HUES64 (cell line): ENCODE measurements at regions not wholly inside any gene's neighbourhood (a gene's known extent, or its start where the extent isn't known, plus 50 kb on each side); places are given as distances from the start of the nearest gene placed in this dataset.
"Not testable (repeated sequence)": the region's sequence is repeated elsewhere in the genome, so short reads cannot be mapped to it uniquely, and the experiment has no call there.

Source experiments
- H3K27ac ChIP-seq: 2 replicates; pipeline ENCODE4 v1.7.0; 2013; ENCODE audit warnings: low read depth, low read length, inconsistent platforms
- H3K27me3 ChIP-seq: 2 replicates; pipeline ENCODE4 v1.6.1; 2013; ENCODE audit warnings: mild to moderate bottlenecking, low read length; ENCODE audit not compliant: insufficient read depth
- H3K36me3 ChIP-seq: 2 replicates; pipeline ENCODE4 v1.6.1; 2013; ENCODE audit warnings: mild to moderate bottlenecking, low read length; ENCODE audit not compliant: insufficient read depth
- H3K4me1 ChIP-seq: 2 replicates; pipeline ENCODE4 v1.6.1; 2013; ENCODE audit warnings: mild to moderate bottlenecking, low read length, moderate library complexity; ENCODE audit not compliant: insufficient read depth
- H3K4me3 ChIP-seq: 2 replicates; pipeline ENCODE4 v1.5.1; 2013; ENCODE audit warnings: mild to moderate bottlenecking, low read length, moderate library complexity
- H3K9ac ChIP-seq: 2 replicates; pipeline ENCODE4 v1.6.1; 2013; ENCODE audit warnings: mild to moderate bottlenecking, low read depth, low read length
- H3K9me3 ChIP-seq: 2 replicates; pipeline ENCODE4 v1.6.1; 2013; ENCODE audit warnings: low read depth, low read length; ENCODE audit not compliant: insufficient read depth
- WGBS: fragments of 150-250, 120-280 bp; methylation state at CpG from one replicate; pipeline ENCODE4 v1.1.7; 2013; ENCODE audit warnings: missing lambda C conversion rate; 5-methylcytosine and 5-hydroxymethylcytosine counted together

GRCh38 chr7:81206217-81206616 is 287.4 kb upstream of the SEMA3C start:
- WGBS = 95% methylated on average over 3 of the region's 3 CpGs
- H3K9ac ChIP-seq = no peak overlapping the region
- no peaks in the 10 kb centered on the region for H3K9me3 ChIP-seq
- no peaks in the 10 kb centered on the region for H3K36me3 ChIP-seq
- H3K4me1 ChIP-seq = no peaks in the 10 kb centered on the region
- H3K27ac ChIP-seq = no peak overlapping the region
- no peaks in the 10 kb centered on the region for H3K27me3 ChIP-seq
- no peak overlapping the region for H3K4me3 ChIP-seq

- no peaks in the 10 kb centered on the region for H3K27me3 ChIP-seq
- no peaks in the 10 kb centered on the region for H3K4me1 ChIP-seq
- H3K27ac ChIP-seq = no peak overlapping the region
- 93% methylated on average over 5 of the region's 5 CpGs for WGBS
- H3K9me3 ChIP-seq = no peaks in the 10 kb centered on the region
- no peaks in the 10 kb centered on the region for H3K36me3 ChIP-seq
- no peak overlapping the region for H3K9ac ChIP-seq
- no peak overlapping the region for H3K4me3 ChIP-seq
These were observed 282.3 kb upstream of the SEMA3C start for GRCh38 chr7:81201188-81201587.

- Histone ChIP-seq H3K9me3 (no peaks in the 10 kb centered on the region), H3K36me3 (no peaks in the 10 kb centered on the region), H3K4me1 (no peaks in the 10 kb centered on the region), H3K9ac (no peak overlapping the region), H3K4me3 (no peak overlapping the region), H3K27me3 (no peaks in the 10 kb centered on the region), H3K27ac (no peak overlapping the region)
- WGBS = 100% methylated on average over 1 of the region's 1 CpG
These were observed 279.9 kb upstream of the SEMA3C start for GRCh38 chr7:81198766-81199165.

GRCh38 chr7:81197266-81197665 is 278.4 kb upstream of the SEMA3C start:
- no peak overlapping the region for H3K4me3 ChIP-seq
- WGBS = 92% methylated on average over 2 of the region's 2 CpGs
- no peaks in the 10 kb centered on the region for H3K4me1 ChIP-seq
- H3K27ac ChIP-seq = no peak overlapping the region
- no peaks in the 10 kb centered on the region for H3K9me3 ChIP-seq
- no peak overlapping the region for H3K9ac ChIP-seq
- no peaks in the 10 kb centered on the region for H3K36me3 ChIP-seq
- no peaks in the 10 kb centered on the region for H3K27me3 ChIP-seq

- WGBS = 94% methylated on average over 1 of the region's 1 CpG
- no peak overlapping the region for H3K4me3 ChIP-seq
- H3K27me3 ChIP-seq = no peaks in the 10 kb centered on the region
- no peaks in the 10 kb centered on the region for H3K4me1 ChIP-seq
- no peaks in the 10 kb centered on the region for H3K36me3 ChIP-seq
- no peak overlapping the region for H3K27ac ChIP-seq
- no peaks in the 10 kb centered on the region for H3K9me3 ChIP-seq
- no peak overlapping the region for H3K9ac ChIP-seq
These were observed 276.2 kb upstream of the SEMA3C start for GRCh38 chr7:81195033-81195432.

GRCh38 chr7:81190997-81191768 is 272.3 kb upstream of the SEMA3C start:
- H3K4me1 ChIP-seq = no peaks in the 10 kb centered on the region
- no peaks in the 10 kb centered on the region for H3K36me3 ChIP-seq
- H3K9me3 ChIP-seq = no peaks in the 10 kb centered on the region
- H3K4me3 ChIP-seq = no peak overlapping the region
- H3K27me3 ChIP-seq = no peaks in the 10 kb centered on the region
- over 99% methylated on average over 3 of the region's 3 CpGs for WGBS
- H3K9ac ChIP-seq = no peak overlapping the region
- no peak overlapping the region for H3K27ac ChIP-seq

- no peaks in the 10 kb centered on the region for H3K36me3 ChIP-seq
- WGBS = 100% methylated on average over 1 of the region's 1 CpG
- no peak overlapping the region for H3K9ac ChIP-seq
- no peaks in the 10 kb centered on the region for H3K27me3 ChIP-seq
- H3K9me3 ChIP-seq = no peaks in the 10 kb centered on the region
- no peaks in the 10 kb centered on the region for H3K4me1 ChIP-seq
- no peak overlapping the region for H3K4me3 ChIP-seq
- no peak overlapping the region for H3K27ac ChIP-seq
These were observed 268.9 kb upstream of the SEMA3C start for GRCh38 chr7:81187753-81188152.

- Histone ChIP-seq H3K36me3 (no peaks in the 10 kb centered on the region), H3K27ac (no peak overlapping the region), H3K4me1 (no peaks in the 10 kb centered on the region), H3K9me3 (peaks cover 5% of the 10 kb centered on the region), H3K9ac (no peak overlapping the region), H3K27me3 (no peaks in the 10 kb centered on the region), H3K4me3 (no peak overlapping the region)
- WGBS = 90% methylated on average over 2 of the region's 2 CpGs
These were observed 267.8 kb upstream of the SEMA3C start for GRCh38 chr7:81186691-81187090.

- H3K27ac ChIP-seq = no peak overlapping the region
- H3K4me1 ChIP-seq = no peaks in the 10 kb centered on the region
- H3K4me3 ChIP-seq = no peak overlapping the region
- H3K27me3 ChIP-seq = no peaks in the 10 kb centered on the region
- H3K9me3 ChIP-seq = peaks cover 19% of the 10 kb centered on the region
- H3K9ac ChIP-seq = no peak overlapping the region
- no peaks in the 10 kb centered on the region for H3K36me3 ChIP-seq
These were observed 266.2 kb upstream of the SEMA3C start for GRCh38 chr7:81185072-81185471.

- Histone ChIP-seq H3K36me3 (no peaks in the 10 kb centered on the region), H3K27ac (no peak overlapping the region), H3K27me3 (no peaks in the 10 kb centered on the region), H3K9me3 (peaks cover 29% of the 10 kb centered on the region), H3K4me1 (no peaks in the 10 kb centered on the region), H3K9ac (no peak overlapping the region), H3K4me3 (no peak overlapping the region)
- WGBS = 91% methylated on average over 2 of the region's 2 CpGs
These were observed 264.5 kb upstream of the SEMA3C start for GRCh38 chr7:81183326-81183725.

GRCh38 chr7:81182056-81182455 is 263.2 kb upstream of the SEMA3C start:
- H3K9ac ChIP-seq, H3K36me3 ChIP-seq, H3K4me1 ChIP-seq, H3K4me3 ChIP-seq, H3K27me3 ChIP-seq, H3K27ac ChIP-seq: not testable (repeated sequence)
- 97% methylated on average over 10 of the region's 10 CpGs for WGBS
- peaks cover 29% of the 10 kb centered on the region for H3K9me3 ChIP-seq

GRCh38 chr7:81181066-81181465 is 262.2 kb upstream of the SEMA3C start:
- Histone ChIP-seq H3K9ac (no peak overlapping the region), H3K36me3 (no peaks in the 10 kb centered on the region), H3K4me3 (no peak overlapping the region), H3K27ac (no peak overlapping the region), H3K9me3 (peaks cover 29% of the 10 kb centered on the region), H3K27me3 (no peaks in the 10 kb centered on the region), H3K4me1 (peaks cover under 1% of the 10 kb centered on the region; the same call in 1 of the 2 replicates)
